WERI-Rb-1 (cell line): ENCODE measurements at regions not wholly inside any gene's neighbourhood (a gene's known extent, or its start where the extent isn't known, plus 50 kb on each side); places are given as distances from the start of the nearest gene placed in this dataset.

Source experiments
- DNase-seq: peaks from one replicate; pipeline ENCODE4 v3.0.0-alpha.2; 2020
- H3K27ac ChIP-seq: fragments of 250-450 bp; sonication (Bioruptor Pico); 2 replicates; pipeline ENCODE4 v1.5.1; 2020; ENCODE audit warnings: mild to moderate bottlenecking, moderate library complexity
- H3K27me3 ChIP-seq: fragments of 250-450 bp; sonication (Bioruptor Pico); 2 replicates; pipeline ENCODE4 v1.5.1; 2021; ENCODE audit warnings: mild to moderate bottlenecking, low read depth, moderate library complexity; ENCODE audit not compliant: insufficient read depth, severe bottlenecking
- H3K36me3 ChIP-seq: fragments of 250-450 bp; sonication (Bioruptor Pico); 2 replicates; pipeline ENCODE4 v1.5.1; 2020; ENCODE audit warnings: mild to moderate bottlenecking, moderate library complexity
- H3K4me3 ChIP-seq: 2 replicates; pipeline ENCODE4 v1.5.1; 2011; ENCODE audit warnings: low read depth, mild to moderate bottlenecking, control low read depth, low read length
- H3K9me3 ChIP-seq: fragments of 250-450 bp; sonication (Bioruptor Pico); 2 replicates; pipeline ENCODE4 v1.5.1; 2021; ENCODE audit warnings: mild to moderate bottlenecking, moderate library complexity; ENCODE audit not compliant: severe bottlenecking
- CTCF ChIP-seq: IDR thresholded peaks from 2 replicates; pipeline ENCODE4 v1.5.1; 2011; ENCODE audit warnings: low read depth, mild to moderate bottlenecking, control low read depth, inconsistent platforms, low read length

- H3K36me3 ChIP-seq, result no peaks in the 10 kb centered on the region
- H3K27ac ChIP-seq, result no peak overlapping the region
- H3K4me3 ChIP-seq, result no peak overlapping the region
- H3K27me3 ChIP-seq, result no peaks in the 10 kb centered on the region
- no peak for TF ChIP-seq CTCF
- no peaks in the 10 kb centered on the region for H3K9me3 ChIP-seq
- no peak for DNase-seq
Observed at GRCh38 chr4:164484551-164484950, 269.4 kb upstream of the SMIM31 start.

- no peaks in the 10 kb centered on the region for H3K9me3 ChIP-seq
- no peaks in the 10 kb centered on the region for H3K36me3 ChIP-seq
- no peak overlapping the region for H3K4me3 ChIP-seq
- no peak overlapping the region for H3K27ac ChIP-seq
- DNase-seq, result no peak
- no peak for TF ChIP-seq CTCF
- no peaks in the 10 kb centered on the region for H3K27me3 ChIP-seq
Observed at GRCh38 chr4:164485136-164485535, 268.8 kb upstream of the SMIM31 start.

- no peak for TF ChIP-seq CTCF
- no peak overlapping the region for H3K4me3 ChIP-seq
- DNase-seq, result no peak
- H3K27ac ChIP-seq, result no peak overlapping the region
- no peaks in the 10 kb centered on the region for H3K36me3 ChIP-seq
- no peaks in the 10 kb centered on the region for H3K9me3 ChIP-seq
- no peaks in the 10 kb centered on the region for H3K27me3 ChIP-seq
Observed at GRCh38 chr4:164488114-164488513, 265.8 kb upstream of the SMIM31 start.

- H3K36me3 ChIP-seq, result no peaks in the 10 kb centered on the region
- no peak overlapping the region for H3K27ac ChIP-seq
- H3K27me3 ChIP-seq, result no peaks in the 10 kb centered on the region
- no peaks in the 10 kb centered on the region for H3K9me3 ChIP-seq
- TF ChIP-seq CTCF, result no peak
- no peak for DNase-seq
- H3K4me3 ChIP-seq, result no peak overlapping the region
Observed at GRCh38 chr4:164501074-164501473, 252.9 kb upstream of the SMIM31 start.

- Histone ChIP-seq H3K36me3 (no peaks in the 10 kb centered on the region), H3K27me3 (no peaks in the 10 kb centered on the region), H3K4me3 (no peak overlapping the region), H3K27ac (no peak overlapping the region), H3K9me3 (no peaks in the 10 kb centered on the region)
- TF ChIP-seq CTCF, result no peak
- DNase-seq, result no peak
Observed at GRCh38 chr4:164503874-164504273, 250.1 kb upstream of the SMIM31 start.

GRCh38 chr4:164508097-164508496, 245.8 kb upstream of the SMIM31 start:
- Histone ChIP-seq H3K27me3 (no peaks in the 10 kb centered on the region), H3K9me3 (no peaks in the 10 kb centered on the region), H3K4me3 (no peak overlapping the region), H3K36me3 (no peaks in the 10 kb centered on the region), H3K27ac (no peak overlapping the region)
- no peak for TF ChIP-seq CTCF
- no peak for DNase-seq
